ENCODE measurements at regions not wholly inside any gene's neighbourhood (a gene's known extent, or its start where the extent isn't known, plus 50 kb on each side); places are given as distances from the start of the nearest gene placed in this dataset.

DNA sequence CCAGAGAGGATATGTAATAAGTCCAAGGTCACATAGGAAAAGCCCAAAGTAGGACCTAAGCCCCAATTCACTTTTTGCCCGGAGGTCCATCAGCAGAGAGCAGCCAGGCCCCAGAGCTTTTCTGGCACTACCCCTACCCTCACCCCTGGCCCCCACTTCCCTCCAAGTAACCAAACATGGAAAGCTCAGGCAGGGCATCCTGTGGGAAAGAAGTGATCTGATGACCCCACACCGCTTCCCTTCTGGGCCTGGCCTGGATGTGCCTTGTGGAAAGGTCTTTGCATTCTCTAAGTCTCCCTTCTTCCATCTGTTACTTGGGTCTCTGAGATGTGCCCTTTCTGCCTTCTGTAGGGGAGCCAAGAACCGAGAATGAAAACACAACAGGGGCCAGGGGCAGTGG, 136.9 kb downstream of the TMEM132E start:
- DNase-seq (ENCODE audit: low read depth) = no peak
- H3K4me3 ChIP-seq (ENCODE audit: low read depth, low read length) = no peak overlapping the region
- TF ChIP-seq, protein P1, sequence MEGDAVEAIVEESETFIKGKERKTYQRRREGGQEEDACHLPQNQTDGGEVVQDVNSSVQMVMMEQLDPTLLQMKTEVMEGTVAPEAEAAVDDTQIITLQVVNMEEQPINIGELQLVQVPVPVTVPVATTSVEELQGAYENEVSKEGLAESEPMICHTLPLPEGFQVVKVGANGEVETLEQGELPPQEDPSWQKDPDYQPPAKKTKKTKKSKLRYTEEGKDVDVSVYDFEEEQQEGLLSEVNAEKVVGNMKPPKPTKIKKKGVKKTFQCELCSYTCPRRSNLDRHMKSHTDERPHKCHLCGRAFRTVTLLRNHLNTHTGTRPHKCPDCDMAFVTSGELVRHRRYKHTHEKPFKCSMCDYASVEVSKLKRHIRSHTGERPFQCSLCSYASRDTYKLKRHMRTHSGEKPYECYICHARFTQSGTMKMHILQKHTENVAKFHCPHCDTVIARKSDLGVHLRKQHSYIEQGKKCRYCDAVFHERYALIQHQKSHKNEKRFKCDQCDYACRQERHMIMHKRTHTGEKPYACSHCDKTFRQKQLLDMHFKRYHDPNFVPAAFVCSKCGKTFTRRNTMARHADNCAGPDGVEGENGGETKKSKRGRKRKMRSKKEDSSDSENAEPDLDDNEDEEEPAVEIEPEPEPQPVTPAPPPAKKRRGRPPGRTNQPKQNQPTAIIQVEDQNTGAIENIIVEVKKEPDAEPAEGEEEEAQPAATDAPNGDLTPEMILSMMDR (conservative IDR thresholded peaks at IDR 0.05; ENCODE audit: low read depth, low read length) = no peak

DNA sequence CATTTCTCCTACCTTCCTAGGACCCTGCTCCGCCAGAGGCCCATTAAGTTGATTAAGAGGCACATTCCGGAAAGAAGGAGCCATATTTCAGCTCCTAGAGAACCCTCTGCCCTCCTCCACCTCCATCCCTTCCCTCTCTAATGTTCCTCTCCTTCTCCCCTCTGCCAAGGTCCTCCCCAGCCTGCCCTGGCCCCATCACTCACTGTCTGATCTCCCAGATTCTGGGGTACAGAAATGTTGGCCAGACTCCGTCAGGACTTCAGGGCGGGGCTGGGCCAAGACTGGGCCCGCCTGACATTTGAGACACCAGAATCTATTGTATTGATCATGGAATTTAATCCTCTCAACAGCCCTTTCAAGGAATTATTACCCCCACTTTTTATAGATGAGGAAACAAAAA, 136.1 kb downstream of the TMEM132E start:
- DNase-seq (ENCODE audit: low read depth) = no peak
- H3K4me3 ChIP-seq (ENCODE audit: low read depth, low read length) = no peak overlapping the region
- TF ChIP-seq, protein P1 (conservative IDR thresholded peaks at IDR 0.05; ENCODE audit: low read depth, low read length) = no peak

DNA sequence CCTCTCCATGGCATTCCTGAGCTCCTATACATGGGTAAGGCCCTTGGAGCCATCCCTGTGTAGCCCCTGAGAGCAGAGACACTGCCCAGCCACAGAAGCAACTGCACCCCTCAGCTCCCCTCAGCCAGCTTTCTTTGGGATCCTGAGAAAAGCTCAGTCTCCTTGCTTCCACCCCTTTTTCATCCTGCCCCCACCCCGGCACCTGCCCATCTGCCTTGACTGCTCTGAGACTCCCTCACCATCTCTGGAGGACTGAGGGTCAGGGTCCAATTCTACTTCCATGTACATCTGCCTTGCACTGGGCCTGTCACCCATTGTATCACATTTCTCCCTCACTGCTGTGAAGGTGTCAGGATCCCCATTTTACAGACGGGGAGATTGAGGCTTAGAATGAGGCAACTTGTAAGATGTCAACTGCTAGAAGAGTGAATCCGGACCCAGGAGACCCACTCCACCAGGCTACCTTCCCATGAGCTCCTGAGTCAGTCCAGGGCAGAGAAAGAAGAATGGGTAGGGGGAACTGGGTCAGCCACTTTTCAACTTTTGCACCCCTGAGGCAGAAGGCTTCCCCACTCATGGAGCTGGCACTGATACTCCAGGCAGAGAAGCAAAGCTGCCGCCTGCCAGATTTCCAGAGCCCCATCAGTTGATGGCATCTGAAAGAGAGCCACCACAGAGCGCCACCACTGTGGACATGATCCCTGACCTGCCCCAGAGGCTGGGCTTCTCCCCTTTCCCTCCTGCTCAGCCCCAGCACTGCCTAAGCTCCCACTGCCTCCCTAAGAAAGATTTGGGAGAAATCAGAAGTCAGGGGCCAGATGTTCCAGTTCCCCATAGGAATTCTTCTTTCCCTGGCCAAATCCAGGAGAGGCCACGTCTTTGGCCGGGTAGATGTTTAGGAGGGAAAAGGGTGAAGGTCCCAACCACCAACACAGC, 135.4 kb downstream of the TMEM132E start:
- no peak overlapping the region for H3K4me3 ChIP-seq (ENCODE audit: low read depth, low read length)
- DNase-seq (ENCODE audit: low read depth) = no peak
- TF ChIP-seq, protein P1 (conservative IDR thresholded peaks at IDR 0.05; ENCODE audit: low read depth, low read length) = no peak

DNA sequence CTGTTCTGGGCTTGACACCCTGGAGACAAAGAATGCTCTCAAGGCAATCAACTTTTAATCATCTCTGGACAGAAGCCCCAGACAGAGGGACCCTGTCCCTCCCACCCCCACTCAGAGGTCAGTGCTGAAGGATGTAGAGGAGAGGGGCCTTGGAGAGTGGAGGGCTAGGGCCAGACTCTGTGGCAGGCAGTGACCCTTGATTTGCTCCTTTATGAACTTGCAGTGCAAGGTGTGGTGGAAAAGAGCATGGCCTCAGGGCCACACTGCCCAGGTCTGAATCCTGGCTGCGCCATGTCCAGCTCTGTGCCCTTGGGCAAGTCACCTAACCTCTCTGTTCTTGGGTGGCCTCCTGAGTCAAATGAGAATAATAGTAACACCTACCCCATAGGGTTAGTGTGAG, 134.3 kb downstream of the TMEM132E start:
- DNase-seq (ENCODE audit: low read depth) = no peak
- TF ChIP-seq, protein P1 (conservative IDR thresholded peaks at IDR 0.05; ENCODE audit: low read depth, low read length) = no peak
- no peak overlapping the region for H3K4me3 ChIP-seq (ENCODE audit: low read depth, low read length)

DNA sequence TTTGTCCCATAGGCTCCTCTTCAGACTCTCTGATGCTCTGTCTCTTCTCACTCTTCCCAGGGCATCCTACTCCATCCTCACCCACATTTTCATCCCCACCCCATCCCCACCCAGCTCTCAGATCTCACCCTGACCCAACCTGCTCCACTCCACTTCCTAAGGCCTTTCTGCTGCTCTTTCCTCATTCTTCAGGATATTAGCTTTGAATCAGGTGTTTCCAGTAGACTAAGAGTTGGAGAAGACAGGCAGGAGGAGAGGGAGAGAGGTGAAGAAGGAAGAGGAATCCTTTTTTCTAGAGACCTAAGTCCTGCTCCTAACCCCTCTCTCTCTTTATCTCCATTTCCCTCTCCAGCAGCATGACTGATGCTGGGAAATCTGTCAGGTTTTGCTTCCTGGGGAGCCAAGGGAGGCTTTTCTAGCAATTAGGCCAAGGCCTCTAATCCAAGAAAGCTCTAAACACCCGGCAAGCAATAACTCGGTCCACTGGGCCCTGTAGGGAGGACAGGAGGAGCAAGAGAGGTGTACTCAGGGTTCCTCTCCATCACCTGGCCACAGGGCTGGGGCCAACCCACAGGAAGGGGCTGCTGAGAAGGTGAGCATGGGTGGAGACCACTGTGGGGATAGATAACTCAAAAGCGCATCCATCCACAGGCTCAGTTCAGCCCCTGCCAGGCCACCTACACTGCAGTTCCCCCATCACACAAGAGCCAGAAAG, 133.3 kb downstream of the TMEM132E start:
- H3K4me3 ChIP-seq (ENCODE audit: low read depth, low read length) = no peak overlapping the region
- TF ChIP-seq, protein P1 (conservative IDR thresholded peaks at IDR 0.05; ENCODE audit: low read depth, low read length) = no peak
- DNase-seq (ENCODE audit: low read depth) = no peak

DNA sequence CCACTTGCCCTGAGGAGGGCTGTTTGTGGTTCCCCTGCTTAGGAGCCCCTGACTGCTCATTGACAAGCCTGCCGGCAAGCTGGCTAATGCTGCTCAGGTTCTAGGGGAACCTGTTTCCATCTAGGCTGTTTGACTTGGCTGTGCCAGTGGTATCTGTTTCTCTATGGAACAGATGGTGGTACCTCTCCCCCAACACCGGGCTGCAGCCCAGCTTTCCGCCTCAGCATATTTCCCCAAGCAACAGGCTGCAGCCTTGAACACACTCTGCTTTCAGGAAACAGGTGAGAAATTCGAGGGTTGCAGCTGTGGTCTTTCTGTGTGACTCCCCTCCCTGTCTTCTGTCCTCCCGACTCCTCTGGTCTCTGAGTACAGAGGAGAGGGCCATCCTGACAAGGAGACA, 132.3 kb downstream of the TMEM132E start:
- no peak for DNase-seq (ENCODE audit: low read depth)
- no peak overlapping the region for H3K4me3 ChIP-seq (ENCODE audit: low read depth, low read length)
- TF ChIP-seq, protein P1 (conservative IDR thresholded peaks at IDR 0.05; ENCODE audit: low read depth, low read length) = no peak

All from epithelial cell of proximal tubule (primary cell).